ENCODE measurements at regions not wholly inside any gene's neighbourhood (a gene's known extent, or its start where the extent isn't known, plus 50 kb on each side); places are given as distances from the start of the nearest gene placed in this dataset.

DNA sequence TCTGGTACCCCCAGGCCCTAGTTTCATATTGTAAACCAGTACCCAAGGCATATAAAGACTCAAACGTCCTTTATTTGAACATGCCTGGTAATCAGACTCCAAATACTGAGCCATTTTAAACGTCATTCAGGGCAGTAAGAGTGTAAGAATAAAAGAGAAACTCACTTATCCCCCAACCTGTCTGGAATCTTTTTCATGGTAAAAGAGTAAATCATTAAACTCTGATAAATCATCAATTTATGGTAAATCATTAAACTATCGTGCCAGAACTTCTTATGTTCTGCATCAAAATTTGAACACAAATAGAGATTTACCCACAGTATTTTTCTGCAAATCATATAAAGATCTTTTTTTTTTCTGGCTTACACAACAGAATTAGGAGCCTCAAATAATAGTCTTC, 734.3 kb upstream of the POT1 start:
- Histone ChIP-seq H3K4me3 (no peak overlapping the region), H3K27me3 (ENCODE audit: control insufficient read depth in 3 of 3, insufficient read depth in 3 of 3, low read length in 2 of 3) (no peaks in the 10 kb centered on the region), H3K27ac (ENCODE audit: low read depth in 1 of 2, low read length in 1 of 2) (no peak overlapping the region), H3K9ac (ENCODE audit: insufficient read depth in 1 of 2, low read length in 2 of 2) (no peak overlapping the region), H3K4me1 (ENCODE audit: control insufficient read depth in 5 of 5, insufficient read depth in 5 of 5, low read length in 5 of 5) (no peaks in the 10 kb centered on the region), H3K9me3 (ENCODE audit: control insufficient read depth in 4 of 4, insufficient read depth in 3 of 4, low read length in 3 of 4) (no peaks in the 10 kb centered on the region), H3K36me3 (ENCODE audit: control insufficient read depth in 4 of 4, insufficient read depth in 4 of 4, low read length in 4 of 4) (no peaks in the 10 kb centered on the region)
- ATAC-seq (ENCODE audit: insufficient read depth, low FRiP score) (no peak), DNase-seq (peak in 1 of 3 donors; percentile 6)
- TF ChIP-seq CTCF (IDR thresholded peaks at IDR 0.05; ENCODE audit: control extremely low read depth, extremely low read depth): no peak
- 53 to 85% methylated on average over 3 of the region's 3 CpGs for WGBS, 2 donors

DNA sequence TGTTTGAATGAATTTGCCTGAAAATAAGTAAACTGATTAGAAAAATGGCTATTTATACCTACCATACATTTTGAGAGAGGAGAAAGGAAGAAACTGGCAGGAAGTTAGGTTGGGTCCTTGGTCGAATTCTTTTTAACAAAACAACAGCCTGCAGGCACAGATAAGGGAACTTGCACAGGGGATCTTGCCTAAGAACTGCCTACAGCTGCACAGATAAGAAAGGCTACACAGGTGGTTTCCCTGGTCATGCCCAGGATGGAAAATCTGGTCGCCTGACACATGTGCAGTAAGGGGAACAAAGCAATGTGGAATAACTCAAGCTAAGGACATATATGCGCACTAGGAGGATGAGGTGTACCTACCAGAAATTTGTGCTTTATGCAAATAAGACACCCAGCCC, 732.1 kb upstream of the POT1 start:
- no peak for DNase-seq
- no peak overlapping the region for H3K9ac ChIP-seq (ENCODE audit: insufficient read depth in 1 of 2, low read length in 2 of 2)
- ATAC-seq (ENCODE audit: insufficient read depth, low FRiP score): no peak
- 36 to 43% methylated on average over 3 of the region's 3 CpGs for whole genome bisulfite sequencing, 2 donors
- H3K36me3 ChIP-seq (ENCODE audit: control insufficient read depth in 4 of 4, insufficient read depth in 4 of 4, low read length in 4 of 4): no peaks in the 10 kb centered on the region
- no peaks in the 10 kb centered on the region for H3K9me3 ChIP-seq (ENCODE audit: control insufficient read depth in 4 of 4, insufficient read depth in 3 of 4, low read length in 3 of 4)
- H3K4me3 ChIP-seq: no peak overlapping the region
- H3K4me1 ChIP-seq (ENCODE audit: control insufficient read depth in 5 of 5, insufficient read depth in 5 of 5, low read length in 5 of 5): no peaks in the 10 kb centered on the region
- no peaks in the 10 kb centered on the region for H3K27me3 ChIP-seq (ENCODE audit: control insufficient read depth in 3 of 3, insufficient read depth in 3 of 3, low read length in 2 of 3)
- H3K27ac ChIP-seq (ENCODE audit: low read depth in 1 of 2, low read length in 1 of 2): no peak overlapping the region
- no peak for TF ChIP-seq CTCF (IDR thresholded peaks at IDR 0.05; ENCODE audit: control extremely low read depth, extremely low read depth)

- ATAC-seq (ENCODE audit: insufficient read depth, low FRiP score) (no peak), DNase-seq (no peak)
- H3K4me1 ChIP-seq (ENCODE audit: control insufficient read depth in 5 of 5, insufficient read depth in 5 of 5, low read length in 5 of 5): no peaks in the 10 kb centered on the region
- no peaks in the 10 kb centered on the region for H3K9me3 ChIP-seq (ENCODE audit: control insufficient read depth in 4 of 4, insufficient read depth in 3 of 4, low read length in 3 of 4)
- no peak overlapping the region for H3K9ac ChIP-seq (ENCODE audit: insufficient read depth in 1 of 2, low read length in 2 of 2)
- no peaks in the 10 kb centered on the region for H3K36me3 ChIP-seq (ENCODE audit: control insufficient read depth in 4 of 4, insufficient read depth in 4 of 4, low read length in 4 of 4)
- WGBS, 2 donors: 53 to 68% methylated on average over 3 of the region's 3 CpGs
- no peak for TF ChIP-seq CTCF (IDR thresholded peaks at IDR 0.05; ENCODE audit: control extremely low read depth, extremely low read depth)
- no peaks in the 10 kb centered on the region for H3K27me3 ChIP-seq (ENCODE audit: control insufficient read depth in 3 of 3, insufficient read depth in 3 of 3, low read length in 2 of 3)
- H3K4me3 ChIP-seq: no peak overlapping the region
- no peak overlapping the region for H3K27ac ChIP-seq (ENCODE audit: low read depth in 1 of 2, low read length in 1 of 2)
Measured at GRCh38 chr7:125661006-125661405, 731.4 kb upstream of the POT1 start.

- no peak overlapping the region for H3K4me3 ChIP-seq
- no peaks in the 10 kb centered on the region for H3K36me3 ChIP-seq (ENCODE audit: control insufficient read depth in 4 of 4, insufficient read depth in 4 of 4, low read length in 4 of 4)
- H3K4me1 ChIP-seq (ENCODE audit: control insufficient read depth in 5 of 5, insufficient read depth in 5 of 5, low read length in 5 of 5): no peaks in the 10 kb centered on the region
- H3K9ac ChIP-seq (ENCODE audit: insufficient read depth in 1 of 2, low read length in 2 of 2): no peak overlapping the region
- WGBS, 2 donors: 69 to 75% methylated on average over 1 of the region's 1 CpG
- no peak for ATAC-seq (ENCODE audit: insufficient read depth, low FRiP score)
- no peaks in the 10 kb centered on the region for H3K9me3 ChIP-seq (ENCODE audit: control insufficient read depth in 4 of 4, insufficient read depth in 3 of 4, low read length in 3 of 4)
- peaks cover 0 to 2% (median 0%) of the 10 kb centered on the region in 3 donors for H3K27me3 ChIP-seq (ENCODE audit: control insufficient read depth in 3 of 3, insufficient read depth in 3 of 3, low read length in 2 of 3)
- no peak overlapping the region for H3K27ac ChIP-seq (ENCODE audit: low read depth in 1 of 2, low read length in 1 of 2)
- DNase-seq: no peak
- TF ChIP-seq CTCF (IDR thresholded peaks at IDR 0.05; ENCODE audit: control extremely low read depth, extremely low read depth): no peak
Measured at GRCh38 chr7:125654076-125654475, 724.5 kb upstream of the POT1 start.

Measured in lung (tissue), 11 donors.